GM19395 (cell line): ENCODE measurements at regions not wholly inside any gene's neighbourhood (a gene's known extent, or its start where the extent isn't known, plus 50 kb on each side); places are given as distances from the start of the nearest gene placed in this dataset.
"Not testable (repeated sequence)": the region's sequence is repeated elsewhere in the genome, so short reads cannot be mapped to it uniquely, and the experiment has no call there.

Experiments
- ATAC-seq: cut with Tn5 transposase; IDR thresholded peaks from one replicate; pipeline ENCODE4 v1.9.1; 2021; ENCODE audit warnings: mild to moderate bottlenecking, moderate library complexity; ENCODE audit not compliant: unreplicated experiment

DNA sequence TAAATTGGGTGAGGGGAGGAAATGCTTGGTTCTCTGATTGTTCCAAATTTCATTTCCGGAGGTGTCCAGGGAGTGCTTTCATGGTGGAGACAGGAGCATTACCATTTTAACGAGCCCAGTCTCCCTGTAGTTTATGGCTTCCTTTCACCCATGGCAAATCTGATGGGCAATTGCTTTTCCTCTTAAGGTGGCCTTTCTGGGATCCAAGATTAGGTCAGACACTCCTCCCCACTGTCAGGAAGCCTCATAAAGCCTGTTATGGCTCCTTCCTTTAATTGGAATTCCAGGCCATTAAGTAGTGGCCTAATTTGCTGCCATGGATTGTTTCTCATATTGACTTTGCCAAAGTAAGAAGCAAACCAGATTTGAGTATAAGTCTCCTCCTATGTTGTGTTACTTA, 157.8 kb downstream of the PDCD6IP start:
- ATAC-seq, result no peak

GRCh38 chr3:33956776-33957175, 158.3 kb downstream of the PDCD6IP start:
- no peak for ATAC-seq

- no peak for ATAC-seq
Measured at GRCh38 chr3:33957176-33957575, 158.7 kb downstream of the PDCD6IP start.

DNA sequence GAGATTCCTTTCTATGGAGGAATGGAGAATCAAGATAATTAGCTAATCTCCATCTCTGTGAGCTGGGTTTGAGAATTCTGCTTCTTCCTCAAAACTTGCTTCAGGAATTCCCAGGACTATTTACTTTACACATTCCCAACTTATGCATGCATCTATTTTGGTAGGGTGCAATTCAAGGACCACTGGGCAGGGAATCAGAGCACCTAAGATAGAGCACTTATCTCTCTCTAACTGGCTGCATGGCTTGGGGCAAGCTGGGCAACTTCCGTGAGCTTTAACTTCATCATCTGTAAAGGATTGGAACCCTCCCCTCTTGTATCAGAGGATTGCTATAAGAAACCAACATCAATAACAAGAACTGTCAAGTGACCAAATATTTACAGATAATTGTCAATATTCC, 160.2 kb downstream of the PDCD6IP start:
- no peak for ATAC-seq

GRCh38 chr3:33962396-33962795, 164.0 kb downstream of the PDCD6IP start:
- ATAC-seq, result no peak

GRCh38 chr3:33970180-33970579, 171.8 kb downstream of the PDCD6IP start:
- ATAC-seq, result not testable (repeated sequence)

DNA sequence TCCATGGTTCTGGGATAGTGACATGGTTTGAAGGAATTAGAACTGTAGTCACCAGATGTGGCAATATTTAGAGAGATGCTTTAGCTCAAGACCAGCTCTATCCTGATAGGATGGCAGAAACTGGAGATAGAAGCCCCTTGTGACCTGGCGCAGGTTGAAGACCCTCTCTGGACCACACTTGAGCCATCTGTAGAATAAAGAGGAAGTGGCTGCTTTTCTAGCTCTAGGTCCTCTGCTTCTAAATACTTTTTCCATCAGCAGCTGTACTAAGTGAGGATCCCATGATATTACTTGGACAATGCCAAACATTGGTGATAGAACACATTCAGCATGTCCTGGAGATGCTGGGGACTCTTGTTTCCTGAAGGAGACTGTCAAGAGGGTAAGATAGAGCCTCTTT, 172.6 kb downstream of the PDCD6IP start:
- ATAC-seq, result no peak

- no peak for ATAC-seq
Measured at GRCh38 chr3:33975463-33975862, 177.0 kb downstream of the PDCD6IP start.

- ATAC-seq, result no peak
Measured at GRCh38 chr3:33977227-33977626, 178.8 kb downstream of the PDCD6IP start.

DNA sequence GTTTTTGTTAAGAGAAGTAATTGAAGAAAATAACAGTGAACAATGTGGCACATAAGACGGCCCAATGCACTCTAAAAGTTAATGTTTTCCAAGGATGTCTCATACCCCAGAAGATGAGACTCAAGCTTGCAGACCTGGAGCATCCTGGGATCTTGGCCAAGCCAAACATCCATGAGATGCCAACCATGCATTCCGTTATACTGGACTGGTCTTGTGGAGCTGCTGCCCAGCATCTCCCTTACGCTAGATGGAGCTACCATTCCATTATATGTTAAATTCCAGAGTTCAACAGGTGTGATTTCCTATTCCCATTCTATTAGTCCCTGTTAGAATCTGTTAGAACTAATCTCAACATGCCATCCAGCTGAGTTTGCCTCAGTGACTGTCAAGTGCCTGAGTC, 181.8 kb downstream of the PDCD6IP start:
- no peak for ATAC-seq

DNA sequence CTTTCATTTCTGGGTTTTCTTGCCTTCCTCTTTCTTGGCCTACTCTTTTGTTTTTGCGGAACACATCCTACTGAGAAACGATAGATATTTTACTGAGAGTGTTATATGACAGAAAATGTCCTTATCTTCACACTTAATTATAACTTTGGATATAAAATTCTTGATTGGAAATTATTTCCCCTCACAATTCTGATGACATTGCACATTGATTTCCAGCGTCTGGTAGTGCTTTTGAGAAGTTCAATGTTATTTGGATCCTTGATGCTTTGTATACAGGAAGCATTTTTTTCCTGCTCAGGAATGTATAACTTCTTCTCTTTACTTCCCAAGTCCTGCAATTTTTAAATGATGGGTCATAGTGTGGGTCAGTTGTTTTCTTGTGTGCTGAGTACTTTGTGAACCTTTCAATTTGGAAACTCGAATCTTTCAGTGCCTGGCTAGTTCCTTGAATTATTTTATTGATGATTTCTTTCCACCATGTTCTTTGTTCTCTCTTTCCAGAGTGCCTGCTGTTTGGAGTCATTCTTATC, 183.9 kb downstream of the PDCD6IP start:
- no peak for ATAC-seq

DNA sequence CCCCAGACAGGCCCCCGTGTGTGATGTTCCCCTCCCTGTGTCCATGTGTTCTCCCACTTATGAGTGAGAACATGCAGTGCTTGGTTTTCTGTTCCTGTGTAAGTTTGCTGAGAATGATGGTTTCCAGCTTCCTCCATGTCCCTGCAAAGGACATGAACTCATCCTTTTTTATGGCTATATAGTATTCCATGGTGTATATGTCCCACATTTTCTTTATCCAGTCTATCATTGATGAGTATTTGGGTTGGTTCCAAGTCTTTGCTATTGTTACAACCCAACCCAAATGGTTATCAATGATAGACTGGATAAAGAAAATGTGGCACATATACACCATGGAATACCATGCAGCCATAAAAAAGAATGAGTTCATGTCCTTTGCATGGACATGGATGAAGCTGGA, 184.5 kb downstream of the PDCD6IP start:
- ATAC-seq, result not testable (repeated sequence)

GRCh38 chr3:33989229-33989628, 190.8 kb downstream of the PDCD6IP start:
- no peak for ATAC-seq

- ATAC-seq, result no peak
Measured at GRCh38 chr3:33991673-33992072, 193.2 kb downstream of the PDCD6IP start.

DNA sequence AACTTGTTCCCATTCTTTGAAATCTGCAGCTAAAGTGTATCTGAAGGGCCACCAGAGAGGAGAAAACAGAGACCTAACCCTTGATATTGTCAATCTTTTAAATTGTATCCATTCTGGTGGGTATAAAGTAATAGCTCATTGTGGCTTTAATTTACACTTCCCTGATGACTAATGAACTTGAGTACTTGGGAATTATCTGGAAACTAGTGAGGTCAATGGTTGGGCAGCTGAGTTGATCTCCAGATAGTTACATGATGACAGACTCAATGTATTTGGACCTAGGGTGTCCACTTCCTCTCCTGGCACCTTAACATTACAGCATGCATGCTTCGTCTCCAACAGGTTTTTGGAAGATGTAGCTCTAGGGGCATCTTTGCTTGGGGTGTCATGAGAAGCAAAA, 195.2 kb downstream of the PDCD6IP start:
- ATAC-seq, result no peak

GRCh38 chr3:33994568-33994967, 196.1 kb downstream of the PDCD6IP start:
- ATAC-seq, result no peak

GRCh38 chr3:34000301-34000700, 201.9 kb downstream of the PDCD6IP start:
- ATAC-seq, result no peak

DNA sequence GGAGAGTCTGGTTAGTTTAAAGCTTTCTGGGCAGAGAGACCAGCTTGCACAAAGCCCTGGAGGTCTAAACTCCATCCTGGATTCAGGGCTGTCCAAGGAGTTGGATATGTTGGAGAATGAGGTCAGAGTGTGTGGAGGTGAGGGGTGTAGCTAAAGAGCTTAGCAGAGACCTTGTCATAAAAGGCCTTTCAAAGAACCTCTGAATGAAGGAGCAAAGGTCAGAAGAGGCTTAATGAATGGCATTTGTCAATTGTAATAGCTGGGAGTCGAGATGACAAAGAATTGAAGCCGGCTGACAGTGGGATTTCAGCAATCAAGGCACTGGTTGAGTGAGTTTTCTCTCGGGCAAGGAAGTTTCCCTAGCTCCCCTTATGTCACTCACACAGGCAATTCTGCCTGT, 202.6 kb downstream of the PDCD6IP start:
- no peak for ATAC-seq

GRCh38 chr3:34001990-34002389, 203.6 kb downstream of the PDCD6IP start:
- no peak for ATAC-seq

DNA sequence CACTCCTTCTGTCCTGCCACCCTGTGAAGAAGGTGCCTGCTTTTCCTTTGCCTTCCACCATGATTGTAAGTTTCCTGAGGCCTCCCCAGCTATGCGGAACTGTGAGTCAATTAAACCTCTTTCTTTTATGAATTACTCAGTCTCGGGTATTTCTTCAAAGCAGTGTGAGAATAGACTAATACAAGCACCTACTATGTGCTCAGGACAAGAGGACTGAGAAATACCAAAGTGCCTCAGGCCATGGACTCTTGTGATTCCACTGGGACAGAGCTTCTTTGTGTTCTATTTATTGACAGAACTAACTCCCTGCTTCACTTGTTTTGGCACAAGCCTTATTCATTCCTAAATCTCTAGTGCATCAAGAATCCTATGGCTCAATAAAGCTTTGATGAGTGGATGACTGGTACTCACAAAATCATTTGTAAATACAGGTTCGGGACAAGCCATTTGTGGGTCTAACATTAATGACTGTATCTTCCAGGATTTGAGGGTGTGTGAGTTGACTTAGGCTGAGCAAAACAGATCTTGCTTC, 204.2 kb downstream of the PDCD6IP start:
- ATAC-seq, result no peak

DNA sequence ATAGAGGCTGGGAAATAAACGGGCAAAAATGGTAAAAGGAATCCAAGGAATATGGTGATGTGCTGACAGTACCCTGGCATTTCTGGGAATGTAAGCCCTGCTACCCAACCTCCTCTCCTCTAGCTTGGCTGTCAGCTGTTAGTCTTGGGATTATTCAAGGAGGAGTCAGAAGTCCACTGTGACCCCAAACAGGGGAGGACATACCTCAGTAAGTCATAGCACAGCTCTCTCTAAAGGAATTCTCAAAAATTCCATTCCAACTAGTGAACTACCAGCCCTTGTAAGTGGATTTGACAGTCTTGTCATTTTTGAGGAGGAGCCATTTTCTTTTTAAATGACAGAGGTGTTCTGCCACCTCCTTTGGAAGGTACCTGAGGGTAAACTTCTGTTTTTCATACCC, 207.5 kb downstream of the PDCD6IP start:
- no peak for ATAC-seq

GRCh38 chr3:34008191-34008590, 209.8 kb downstream of the PDCD6IP start:
- no peak for ATAC-seq
